GM18867 (cell line): ENCODE measurements at regions not wholly inside any gene's neighbourhood (a gene's known extent, or its start where the extent isn't known, plus 50 kb on each side); places are given as distances from the start of the nearest gene placed in this dataset.
A peak's percentile ranks its signal among the peaks of the same experiment; 100 is the strongest.
"Not testable (repeated sequence)": the region's sequence is repeated elsewhere in the genome, so short reads cannot be mapped to it uniquely, and the experiment has no call there.

Source experiments
- ATAC-seq: cut with Tn5 transposase; IDR thresholded peaks from one replicate; pipeline ENCODE4 v1.9.1; 2021; ENCODE audit warnings: mild to moderate bottlenecking, moderate library complexity; ENCODE audit not compliant: unreplicated experiment

GRCh38 chr17:37859451-37859850, 64.8 kb upstream of the TBC1D3K start:
- ATAC-seq = no peak

- not testable (repeated sequence) for ATAC-seq
Measured at GRCh38 chr17:37858391-37858790, 65.8 kb upstream of the TBC1D3K start.

DNA sequence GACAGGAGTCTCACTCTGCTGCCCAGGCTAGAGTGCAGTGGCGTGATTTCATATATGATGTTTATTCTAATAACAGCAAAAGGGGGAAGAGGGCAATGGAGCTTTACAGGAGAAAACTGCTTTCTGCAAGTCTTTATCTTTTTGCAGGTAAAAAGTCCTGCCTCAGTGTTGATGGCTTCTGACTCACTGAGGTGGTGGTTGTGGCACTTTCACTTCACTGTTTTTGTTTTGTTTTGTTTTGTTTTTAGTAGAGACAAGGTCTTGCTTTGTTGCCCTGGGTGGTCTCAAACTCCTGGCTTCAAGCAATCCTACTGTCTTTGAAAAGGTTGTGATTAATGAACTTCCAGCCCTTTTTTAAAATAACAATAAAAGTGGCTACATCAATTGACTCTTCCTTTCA, 68.0 kb upstream of the TBC1D3K start:
- ATAC-seq = no peak

DNA sequence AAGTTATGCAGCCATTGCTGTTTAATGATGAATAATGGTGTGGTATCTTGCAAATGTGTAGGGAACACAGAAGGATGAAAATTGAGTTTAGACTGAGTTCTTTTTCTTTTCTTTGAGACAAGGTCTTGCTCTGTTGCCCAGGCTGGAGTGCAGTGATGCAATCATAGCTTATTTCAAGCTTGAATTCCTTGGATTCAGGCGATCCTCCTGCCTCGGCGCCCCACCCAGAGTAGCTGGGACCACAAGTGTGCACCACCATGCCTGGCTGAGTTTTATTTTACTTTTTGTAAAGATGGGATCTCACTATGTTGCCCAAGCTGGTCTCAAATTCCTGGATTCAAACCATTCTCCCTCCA, 74.6 kb upstream of the TBC1D3K start:
- ATAC-seq = no peak

- no peak for ATAC-seq
Measured at GRCh38 chr17:37848690-37849616, 75.3 kb upstream of the TBC1D3K start.

- ATAC-seq = no peak
Measured at GRCh38 chr17:37847811-37848331, 76.3 kb upstream of the TBC1D3K start.

GRCh38 chr17:37847102-37847501, 77.1 kb upstream of the TBC1D3K start:
- ATAC-seq = no peak

- ATAC-seq = no peak
Measured at GRCh38 chr17:37844977-37845293, 79.3 kb upstream of the TBC1D3K start.

- ATAC-seq = peak; percentile 62
Measured at GRCh38 chr17:37844158-37844976, 79.8 kb upstream of the TBC1D3K start.

DNA sequence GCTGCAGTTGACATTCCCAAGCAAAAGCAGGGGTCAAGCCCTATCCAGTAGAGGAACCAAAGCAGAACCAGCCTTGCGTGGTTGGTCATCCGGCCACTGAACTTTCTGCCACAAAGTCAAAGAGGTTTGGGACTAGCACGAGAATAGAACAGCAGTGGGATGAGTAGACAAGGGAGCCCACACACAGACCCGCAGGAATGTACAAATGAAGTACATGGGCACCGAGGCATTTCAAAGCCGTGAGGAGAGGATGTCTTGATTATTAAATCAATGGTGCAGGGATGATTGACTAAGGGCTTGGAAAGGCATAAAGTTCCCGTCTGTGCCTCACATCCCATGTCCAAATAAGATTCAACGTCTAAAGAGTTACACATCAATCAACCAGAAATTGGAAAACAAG, 81.8 kb upstream of the TBC1D3K start:
- ATAC-seq = no peak

GRCh38 chr17:37841232-37841631, 83.0 kb upstream of the TBC1D3K start:
- ATAC-seq = no peak

DNA sequence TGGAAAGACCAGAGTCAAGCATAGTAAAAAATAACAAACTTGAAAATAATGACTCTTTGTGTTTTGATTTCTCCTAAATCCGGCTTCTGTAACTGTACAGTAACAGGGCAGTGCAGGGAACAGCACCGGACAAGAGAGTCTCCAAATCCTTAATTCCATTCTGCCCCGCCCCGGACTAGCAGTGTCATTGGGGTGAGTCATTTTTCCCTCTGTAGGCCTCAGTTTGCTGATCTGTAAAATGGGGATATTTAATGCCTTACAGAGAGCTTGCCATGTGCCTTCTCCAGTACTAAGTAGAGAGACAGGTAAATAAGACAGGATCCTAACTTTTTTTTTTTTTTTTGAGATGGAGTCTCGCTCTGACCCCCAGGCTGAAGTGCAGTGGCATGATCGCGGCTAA, 83.6 kb upstream of the TBC1D3K start:
- ATAC-seq = no peak

GRCh38 chr17:37839196-37839978, 84.8 kb upstream of the TBC1D3K start:
- ATAC-seq = no peak

DNA sequence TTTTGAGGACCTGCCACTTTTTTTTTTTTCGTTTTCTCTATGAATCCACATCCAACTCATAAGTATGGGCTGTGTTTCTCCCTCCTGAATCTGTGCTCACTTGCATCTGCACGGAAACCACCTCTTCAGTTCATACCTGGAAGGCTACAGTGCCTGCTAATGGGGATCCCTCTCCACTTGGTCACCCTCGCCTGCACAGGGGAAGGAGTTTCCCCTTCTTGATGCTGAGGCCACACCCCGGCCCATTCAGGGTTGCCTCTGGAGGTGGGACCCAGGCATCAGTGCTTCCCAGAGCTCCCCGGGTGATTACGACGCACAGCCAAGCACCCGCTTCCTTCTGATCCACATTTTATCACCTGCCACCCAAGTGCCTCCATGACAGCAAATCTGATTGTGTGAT, 85.9 kb upstream of the TBC1D3K start:
- no peak for ATAC-seq

GRCh38 chr17:37836593-37836992, 87.6 kb upstream of the TBC1D3K start:
- ATAC-seq = no peak

DNA sequence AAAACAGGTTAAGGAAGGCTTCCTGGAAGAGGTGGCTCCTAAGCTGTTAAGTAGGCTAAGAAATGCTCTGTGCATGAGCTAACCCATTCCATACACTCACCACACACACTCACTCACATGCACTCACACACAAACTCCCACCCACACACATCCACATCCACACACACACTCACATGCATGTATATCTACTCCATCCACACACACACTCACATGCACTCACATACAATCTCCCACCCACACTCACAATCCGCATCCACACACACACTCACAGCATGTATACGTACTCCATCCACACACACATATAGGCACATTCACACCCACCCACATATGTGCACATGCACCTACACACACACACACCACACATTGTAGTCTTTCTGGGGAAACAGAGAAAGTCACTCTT, 89.3 kb upstream of the HNF1B start:
- no peak for ATAC-seq

- ATAC-seq = peak; percentile 52
Measured at GRCh38 chr17:37833237-37833859, 88.5 kb upstream of the HNF1B start.

GRCh38 chr17:37831986-37832385, 87.1 kb upstream of the HNF1B start:
- no peak for ATAC-seq

GRCh38 chr17:37831492-37831891, 86.6 kb upstream of the HNF1B start:
- no peak for ATAC-seq

DNA sequence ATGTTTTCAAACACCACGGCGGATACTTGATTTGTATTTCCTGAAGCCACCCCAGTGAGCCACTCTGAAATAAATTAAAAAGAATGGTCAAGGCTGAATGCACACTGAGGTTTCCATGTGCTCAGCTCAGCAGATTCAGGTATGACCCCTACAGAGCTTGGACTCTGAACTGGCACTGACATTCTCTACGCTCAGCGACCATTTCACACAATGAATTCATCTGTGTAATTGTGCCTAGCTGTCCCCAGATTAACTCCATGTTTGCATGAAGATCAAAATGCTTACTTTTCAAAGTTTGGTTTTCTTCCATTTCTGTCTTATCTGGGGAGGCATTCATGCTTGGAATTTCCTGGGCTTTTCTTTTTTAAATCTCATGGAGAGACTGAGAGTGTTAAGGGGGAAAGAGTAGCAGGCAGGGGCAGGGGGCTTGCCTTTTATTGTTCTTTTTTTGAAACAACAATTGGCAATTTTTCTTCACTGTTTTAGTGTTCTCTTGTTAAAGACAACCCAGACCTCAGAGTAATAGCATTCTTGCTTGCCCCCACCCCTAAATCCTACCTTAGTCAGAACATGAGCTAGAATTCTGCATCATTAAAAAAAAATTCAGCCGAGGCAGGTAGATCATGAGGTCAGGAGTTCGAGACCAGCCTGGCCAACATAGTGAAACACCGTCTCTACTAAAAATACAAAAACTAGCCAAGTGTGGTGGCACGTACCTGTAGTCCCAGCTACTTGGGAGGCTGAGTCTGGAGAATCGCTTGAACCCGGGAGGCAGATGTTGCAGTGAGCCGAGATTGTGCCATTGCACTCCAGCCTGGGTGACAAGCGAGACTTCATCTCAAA, 85.5 kb upstream of the HNF1B start:
- ATAC-seq = peak; percentile 47
